Suprapubic skin (tissue), 4 donors: ENCODE measurements at regions not wholly inside any gene's neighbourhood (a gene's known extent, or its start where the extent isn't known, plus 50 kb on each side); places are given as distances from the start of the nearest gene placed in this dataset.

Experiments
- DNase-seq, 2 donors: peaks; one replicate each; pipeline ENCODE4 v3.0.0-alpha.2; 2019; ENCODE audit warnings: low spot score in 2 of 2
- H3K27ac ChIP-seq: fragments of 200-600 bp; sonication (generic); one replicate; pipeline ENCODE4 v1.5.1; 2019
- H3K27me3 ChIP-seq: fragments of 200-600 bp; sonication (generic); one replicate; pipeline ENCODE4 v1.5.1; 2019
- H3K36me3 ChIP-seq: fragments of 200-600 bp; sonication (generic); one replicate; pipeline ENCODE4 v1.5.1; 2019
- H3K4me1 ChIP-seq: fragments of 200-600 bp; sonication (generic); one replicate; pipeline ENCODE4 v1.5.1; 2019
- H3K4me3 ChIP-seq: fragments of 200-600 bp; sonication (generic); one replicate; pipeline ENCODE4 v1.5.1; 2019; ENCODE audit warnings: mild to moderate bottlenecking
- H3K9me3 ChIP-seq: fragments of 200-600 bp; sonication (generic); one replicate; pipeline ENCODE4 v1.5.1; 2019
- CTCF ChIP-seq, 2 donors: fragments of 200-600 bp in 1 of 2; fragments of 450-650 bp in 1 of 2; sonication (generic) in 1 of 2; IDR thresholded peaks; one replicate each; pipeline ENCODE4 v1.5.1; 2016 to 2019; ENCODE audit warnings: antibody characterized with exemption in 2 of 2, mild to moderate bottlenecking in 1 of 2, moderate library complexity in 1 of 2
- EP300 ChIP-seq: sonication (generic); formaldehyde crosslinking; IDR thresholded peaks from one replicate; pipeline ENCODE4 v1.6.1; 2017; ENCODE audit warnings: antibody characterized with exemption
- POLR2A ChIP-seq, 2 donors: fragments of 450-650 bp; IDR thresholded peaks; one replicate each; pipeline ENCODE4 v1.6.1; 2017; ENCODE audit warnings: antibody characterized with exemption in 2 of 2, mild to moderate bottlenecking in 2 of 2, moderate library complexity in 2 of 2
- POLR2AphosphoS5 ChIP-seq, 3 donors: sonication (generic); formaldehyde crosslinking; IDR thresholded peaks; one replicate each; pipeline ENCODE4 v1.6.1; 2017; ENCODE audit warnings: antibody characterized with exemption in 3 of 3
- WGBS: methylation state at CpG from one replicate; pipeline ENCODE4 v1.1.5; 2018; 5-methylcytosine and 5-hydroxymethylcytosine counted together

- Histone ChIP-seq H3K4me1 (no peaks in the 10 kb centered on the region), H3K36me3 (no peaks in the 10 kb centered on the region), H3K4me3 (no peak overlapping the region), H3K9me3 (no peaks in the 10 kb centered on the region), H3K27ac (no peak overlapping the region), H3K27me3 (peaks cover 2% of the 10 kb centered on the region)
- 46% methylated on average over 3 of the region's 3 CpGs for WGBS
- no peak for DNase-seq
- no peak for TF ChIP-seq POLR2AphosphoS5 (IDR thresholded peaks at IDR 0.05)
- no peak for TF ChIP-seq POLR2A (IDR thresholded peaks at IDR 0.05)
- no peak for TF ChIP-seq EP300
- no peak for TF ChIP-seq CTCF (IDR thresholded peaks at IDR 0.05)
Measured at GRCh38 chr9:14480526-14480925, 166.6 kb upstream of the NFIB start.

- Histone ChIP-seq H3K27me3 (no peaks in the 10 kb centered on the region), H3K9me3 (no peaks in the 10 kb centered on the region), H3K4me1 (no peaks in the 10 kb centered on the region), H3K4me3 (no peak overlapping the region), H3K27ac (no peak overlapping the region), H3K36me3 (no peaks in the 10 kb centered on the region)
- no peak for TF ChIP-seq POLR2A (IDR thresholded peaks at IDR 0.05)
- TF ChIP-seq CTCF (IDR thresholded peaks at IDR 0.05), result no peak
- TF ChIP-seq EP300, result no peak
- TF ChIP-seq POLR2AphosphoS5 (IDR thresholded peaks at IDR 0.05), result no peak
- WGBS, result 82% methylated on average over 1 of the region's 1 CpG
- DNase-seq, result no peak
Measured at GRCh38 chr9:14479163-14479560, 165.2 kb upstream of the NFIB start.

GRCh38 chr9:14478175-14479162 lies 164.5 kb upstream of the NFIB start:
- DNase-seq, result no peak
- H3K36me3 ChIP-seq, result no peaks in the 10 kb centered on the region
- no peak overlapping the region for H3K27ac ChIP-seq
- H3K4me1 ChIP-seq, result no peaks in the 10 kb centered on the region
- H3K4me3 ChIP-seq, result no peak overlapping the region
- WGBS, result 77% methylated on average over 3 of the region's 3 CpGs
- no peaks in the 10 kb centered on the region for H3K27me3 ChIP-seq
- no peaks in the 10 kb centered on the region for H3K9me3 ChIP-seq
- no peak for TF ChIP-seq POLR2AphosphoS5 (IDR thresholded peaks at IDR 0.05)
- TF ChIP-seq POLR2A (IDR thresholded peaks at IDR 0.05), result no peak
- no peak for TF ChIP-seq EP300
- TF ChIP-seq CTCF (IDR thresholded peaks at IDR 0.05), result no peak

GRCh38 chr9:14471041-14471440 lies 157.1 kb upstream of the NFIB start:
- Histone ChIP-seq H3K36me3 (no peaks in the 10 kb centered on the region), H3K9me3 (no peaks in the 10 kb centered on the region), H3K4me3 (no peak overlapping the region), H3K4me1 (no peaks in the 10 kb centered on the region), H3K27me3 (no peaks in the 10 kb centered on the region), H3K27ac (no peak overlapping the region)
- TF ChIP-seq CTCF (IDR thresholded peaks at IDR 0.05) (no peak), EP300 (no peak), POLR2A (IDR thresholded peaks at IDR 0.05) (no peak)
- DNase-seq, result no peak
- 79% methylated on average over 4 of the region's 4 CpGs for WGBS

- 87% methylated on average over 3 of the region's 3 CpGs for WGBS
- Histone ChIP-seq H3K27me3 (no peaks in the 10 kb centered on the region), H3K4me1 (no peaks in the 10 kb centered on the region), H3K9me3 (no peaks in the 10 kb centered on the region), H3K27ac (no peak overlapping the region), H3K36me3 (no peaks in the 10 kb centered on the region), H3K4me3 (no peak overlapping the region)
- TF ChIP-seq POLR2AphosphoS5 (IDR thresholded peaks at IDR 0.05) (no peak), CTCF (IDR thresholded peaks at IDR 0.05) (no peak), EP300 (no peak), POLR2A (IDR thresholded peaks at IDR 0.05) (no peak)
- DNase-seq, result no peak
Measured at GRCh38 chr9:14467675-14468374, 153.9 kb upstream of the NFIB start.
